ENCODE measurements at regions not wholly inside any gene's neighbourhood (a gene's known extent, or its start where the extent isn't known, plus 50 kb on each side); places are given as distances from the start of the nearest gene placed in this dataset.

GRCh38 chr6:109290143-109290931 lies 91.9 kb downstream of the CD164 start:
- Histone ChIP-seq H3K27me3 (no peaks in the 10 kb centered on the region), H3K36me3 (no peaks in the 10 kb centered on the region), H3K9me3 (no peaks in the 10 kb centered on the region), H3K27ac (no peak overlapping the region), H3K4me1 (no peaks in the 10 kb centered on the region), H3K4me3 (no peak overlapping the region)
- DNase-seq (ENCODE audit: low spot score in 2 of 2) = no peak
- TF ChIP-seq CTCF (IDR thresholded peaks at IDR 0.05) = no peak
- intact Hi-C loops (cut with DNase I) = no loop called here

GRCh38 chr6:109285366-109285765 lies 96.9 kb downstream of the CD164 start:
- DNase-seq (ENCODE audit: low spot score in 2 of 2) = no peak
- Histone ChIP-seq H3K4me3 (no peak overlapping the region), H3K27me3 (no peaks in the 10 kb centered on the region), H3K36me3 (no peaks in the 10 kb centered on the region), H3K9me3 (no peaks in the 10 kb centered on the region), H3K4me1 (no peaks in the 10 kb centered on the region), H3K27ac (no peak overlapping the region)
- no peak for TF ChIP-seq CTCF (IDR thresholded peaks at IDR 0.05)
- intact Hi-C loops (cut with DNase I) = no loop called here

GRCh38 chr6:109284675-109285074 lies 97.6 kb downstream of the CD164 start:
- Histone ChIP-seq H3K27me3 (no peaks in the 10 kb centered on the region), H3K4me1 (no peaks in the 10 kb centered on the region), H3K27ac (no peak overlapping the region), H3K9me3 (no peaks in the 10 kb centered on the region), H3K36me3 (no peaks in the 10 kb centered on the region), H3K4me3 (no peak overlapping the region)
- TF ChIP-seq CTCF (IDR thresholded peaks at IDR 0.05) = no peak
- intact Hi-C loops (cut with DNase I) = no loop called here
- no peak for DNase-seq (ENCODE audit: low spot score in 2 of 2)

GRCh38 chr6:109282756-109283155 lies 99.5 kb downstream of the CD164 start:
- no peak for TF ChIP-seq CTCF (IDR thresholded peaks at IDR 0.05)
- Histone ChIP-seq H3K27ac (no peak overlapping the region), H3K4me1 (no peaks in the 10 kb centered on the region), H3K4me3 (no peak overlapping the region), H3K36me3 (no peaks in the 10 kb centered on the region), H3K9me3 (no peaks in the 10 kb centered on the region), H3K27me3 (no peaks in the 10 kb centered on the region)
- intact Hi-C loops (cut with DNase I) = no loop called here
- no peak for DNase-seq (ENCODE audit: low spot score in 2 of 2)

- H3K4me1 ChIP-seq = no peaks in the 10 kb centered on the region
- H3K27me3 ChIP-seq = no peaks in the 10 kb centered on the region
- H3K4me3 ChIP-seq = no peak overlapping the region
- no peaks in the 10 kb centered on the region for H3K36me3 ChIP-seq
- DNase-seq (ENCODE audit: low spot score in 2 of 2) = no peak
- no peak overlapping the region for H3K27ac ChIP-seq
- intact Hi-C loops (cut with DNase I) = no loop called here
- no peak for TF ChIP-seq CTCF (IDR thresholded peaks at IDR 0.05)
- H3K9me3 ChIP-seq = no peaks in the 10 kb centered on the region
These were observed 102.6 kb downstream of the CD164 start for GRCh38 chr6:109279628-109280027.

All from ascending aorta (tissue), 2 donors.